ENCODE measurements at regions not wholly inside any gene's neighbourhood (a gene's known extent, or its start where the extent isn't known, plus 50 kb on each side); places are given as distances from the start of the nearest gene placed in this dataset.
"Not testable (repeated sequence)": the region's sequence is repeated elsewhere in the genome, so short reads cannot be mapped to it uniquely, and the experiment has no call there.

DNA sequence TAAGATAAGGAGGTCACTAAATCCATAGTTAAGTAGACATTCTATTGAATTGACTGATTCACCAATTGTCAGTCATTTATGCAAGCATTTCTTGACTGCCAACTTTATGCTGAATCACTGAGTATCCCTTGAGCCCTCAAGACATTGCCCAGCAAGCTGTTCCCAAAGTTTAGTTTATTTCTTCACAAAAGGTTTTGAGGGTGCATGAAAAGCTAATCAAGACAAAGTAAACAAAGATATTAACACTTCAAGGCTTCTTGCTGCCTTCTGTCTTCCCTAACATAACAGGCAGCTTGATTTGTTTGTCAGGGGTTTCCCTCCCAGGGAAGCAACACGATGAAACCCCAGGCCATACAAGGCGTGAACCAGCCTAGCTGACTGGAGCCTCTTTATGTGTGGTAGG, 374.4 kb downstream of the SPRY2 start:
- peak; percentile 0 for DNase-seq

- no peak for DNase-seq
These were observed 374.9 kb downstream of the SPRY2 start for GRCh38 chr13:79966059-79966458.

GRCh38 chr13:79946556-79946955, 394.4 kb downstream of the SPRY2 start:
- DNase-seq, result no peak

DNA sequence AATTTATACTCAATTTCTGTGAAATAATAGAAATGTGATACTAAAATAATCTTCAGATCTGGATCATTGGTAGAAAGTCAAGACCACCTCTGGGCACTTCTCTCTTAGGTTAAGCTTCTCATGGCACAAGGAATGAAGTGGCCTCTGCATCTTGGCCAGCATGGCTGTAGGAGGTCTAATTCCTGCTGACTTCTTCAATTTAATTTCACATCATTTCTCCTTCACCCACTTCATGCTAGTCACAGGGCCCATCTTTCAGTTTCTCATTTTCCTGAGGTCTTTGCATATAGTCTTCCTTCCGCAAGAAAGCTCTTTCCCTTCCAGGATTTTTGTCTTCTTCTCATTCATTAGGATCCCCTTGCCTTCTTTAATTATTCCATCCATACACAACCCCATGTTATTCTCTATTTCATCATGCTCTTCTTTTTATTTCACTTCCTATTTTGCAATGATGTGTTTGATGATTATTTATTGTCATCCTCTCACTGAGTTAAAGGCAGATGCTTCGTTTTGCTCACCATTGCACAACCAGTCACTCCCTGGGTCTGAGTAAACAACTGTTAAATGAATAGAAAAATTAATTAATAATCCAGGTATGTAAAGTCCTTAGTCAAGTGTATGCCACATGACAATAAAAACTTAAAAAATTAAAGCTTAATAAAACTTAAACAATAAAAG, 397.4 kb downstream of the SPRY2 start:
- no peak for DNase-seq

- no peak for DNase-seq
These were observed 399.2 kb downstream of the SPRY2 start for GRCh38 chr13:79941752-79942151.

GRCh38 chr13:79939689-79940088, 401.2 kb downstream of the SPRY2 start:
- DNase-seq, result no peak

DNA sequence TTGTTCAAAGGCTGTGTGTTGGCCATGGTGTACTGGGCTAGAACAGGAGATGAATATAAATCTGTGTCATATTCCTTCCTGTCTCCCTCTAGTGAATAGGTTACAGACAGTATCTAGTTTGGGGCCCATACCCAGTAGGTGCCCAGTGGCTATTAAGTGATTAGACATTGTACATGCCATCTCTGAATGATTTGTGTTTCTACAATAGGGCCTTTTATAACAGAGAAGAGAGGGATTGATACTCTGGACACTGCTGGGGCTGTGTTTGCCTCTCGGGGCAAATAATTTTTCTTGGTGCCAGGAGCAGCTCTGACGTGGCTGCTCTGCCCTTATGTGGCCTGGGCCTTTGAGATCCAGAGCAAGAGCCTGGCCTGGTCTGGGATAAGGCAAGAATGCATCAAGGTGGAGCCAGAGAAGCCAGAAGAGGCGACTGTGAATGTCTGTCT, 403.1 kb downstream of the SPRY2 start:
- no peak for DNase-seq

DNA sequence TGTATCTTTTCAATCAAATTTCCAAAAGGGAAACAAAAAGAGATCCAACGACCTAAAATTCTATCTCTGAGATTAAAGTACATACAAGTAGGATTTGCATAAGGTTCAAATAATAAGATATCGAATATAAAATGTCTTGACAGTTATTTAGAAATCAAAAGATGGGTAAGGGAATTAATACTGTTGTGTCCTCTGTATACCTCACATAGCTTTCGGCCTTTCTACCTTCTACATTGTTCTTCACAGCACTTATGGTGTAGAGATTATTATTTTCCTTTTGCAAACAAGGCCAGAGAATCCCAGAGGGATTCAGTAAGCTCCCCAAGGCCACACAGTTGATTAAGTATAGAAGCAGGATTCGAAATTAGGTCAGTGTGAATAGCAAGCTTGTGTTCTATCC, 403.6 kb downstream of the SPRY2 start:
- DNase-seq, result no peak

- DNase-seq, result no peak
These were observed 404.4 kb downstream of the SPRY2 start for GRCh38 chr13:79936368-79937136.

GRCh38 chr13:79935121-79935520, 405.8 kb downstream of the SPRY2 start:
- DNase-seq, result no peak

- no peak for DNase-seq
These were observed 407.5 kb downstream of the SPRY2 start for GRCh38 chr13:79933389-79933788.

GRCh38 chr13:79932556-79932955, 408.4 kb downstream of the SPRY2 start:
- DNase-seq, result no peak

DNA sequence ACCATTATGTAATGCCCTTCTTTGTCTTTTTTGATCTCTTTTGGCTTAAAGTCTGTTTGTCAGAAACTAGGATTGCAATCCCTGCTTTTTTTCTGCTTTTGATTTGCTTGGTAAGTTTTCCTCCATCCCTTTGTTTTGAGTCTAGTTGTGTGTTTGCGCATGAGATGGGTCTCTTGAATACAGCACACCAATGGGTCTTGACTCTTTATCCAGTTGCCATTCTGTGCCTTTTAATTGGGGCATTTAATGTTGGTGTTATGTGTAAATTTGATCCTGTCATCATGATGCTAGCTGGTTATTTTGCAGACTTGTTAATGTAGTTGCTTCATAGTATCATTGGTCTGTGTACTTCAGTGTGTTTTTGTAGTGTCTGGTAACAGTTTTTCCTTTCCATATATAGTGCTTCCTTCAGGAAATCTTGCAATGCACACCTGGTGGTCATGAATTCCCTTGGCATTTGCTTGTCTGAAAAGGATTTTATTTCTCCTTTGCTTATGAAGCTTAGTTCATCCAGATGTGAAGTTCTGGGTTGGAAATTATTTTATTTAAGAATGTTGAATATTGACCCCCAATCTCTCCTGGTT, 416.9 kb downstream of the SPRY2 start:
- not testable (repeated sequence) for DNase-seq

DNA sequence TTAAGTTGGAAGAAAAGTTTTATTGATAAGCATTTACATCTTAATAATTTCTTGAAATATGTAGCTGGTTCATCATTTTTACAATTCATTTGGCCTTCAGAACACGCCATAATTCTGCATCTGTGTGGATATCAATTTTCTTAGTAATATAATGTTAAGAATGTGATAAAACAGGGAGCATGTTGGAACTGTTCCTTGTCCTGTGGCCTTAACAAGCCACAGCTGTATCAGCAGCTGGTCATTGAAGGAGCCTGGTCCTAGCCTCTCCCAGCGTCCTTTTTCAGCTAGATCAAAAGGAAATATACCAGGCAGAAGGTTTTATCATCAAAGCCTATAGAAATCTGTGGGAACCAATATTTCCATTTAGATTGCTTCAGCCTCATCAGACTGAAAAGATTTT, 421.8 kb downstream of the SPRY2 start:
- no peak for DNase-seq

- no peak for DNase-seq
These were observed 422.3 kb downstream of the SPRY2 start for GRCh38 chr13:79918620-79919019.

DNA sequence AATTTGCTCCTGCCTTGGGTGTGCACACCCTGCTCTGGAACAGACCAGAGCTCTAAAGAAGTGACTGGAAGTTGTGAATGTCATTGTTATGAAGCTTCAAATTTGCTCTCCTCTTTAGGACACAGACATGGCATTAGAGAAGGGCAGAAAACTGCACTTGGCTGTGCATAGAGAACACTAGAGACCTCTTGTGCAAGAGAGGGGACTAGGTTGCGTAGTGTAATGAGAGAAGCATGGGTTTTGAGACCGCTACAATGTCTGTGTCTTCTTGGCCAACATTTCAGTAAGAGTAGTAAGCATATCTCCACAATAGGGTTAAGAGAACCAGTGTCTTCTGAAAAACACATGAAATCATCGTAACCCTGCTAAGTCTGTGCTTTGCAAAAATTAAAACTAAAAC, 423.3 kb downstream of the SPRY2 start:
- DNase-seq, result no peak

GRCh38 chr13:79915114-79915811, 425.7 kb downstream of the SPRY2 start:
- DNase-seq, result no peak

DNA sequence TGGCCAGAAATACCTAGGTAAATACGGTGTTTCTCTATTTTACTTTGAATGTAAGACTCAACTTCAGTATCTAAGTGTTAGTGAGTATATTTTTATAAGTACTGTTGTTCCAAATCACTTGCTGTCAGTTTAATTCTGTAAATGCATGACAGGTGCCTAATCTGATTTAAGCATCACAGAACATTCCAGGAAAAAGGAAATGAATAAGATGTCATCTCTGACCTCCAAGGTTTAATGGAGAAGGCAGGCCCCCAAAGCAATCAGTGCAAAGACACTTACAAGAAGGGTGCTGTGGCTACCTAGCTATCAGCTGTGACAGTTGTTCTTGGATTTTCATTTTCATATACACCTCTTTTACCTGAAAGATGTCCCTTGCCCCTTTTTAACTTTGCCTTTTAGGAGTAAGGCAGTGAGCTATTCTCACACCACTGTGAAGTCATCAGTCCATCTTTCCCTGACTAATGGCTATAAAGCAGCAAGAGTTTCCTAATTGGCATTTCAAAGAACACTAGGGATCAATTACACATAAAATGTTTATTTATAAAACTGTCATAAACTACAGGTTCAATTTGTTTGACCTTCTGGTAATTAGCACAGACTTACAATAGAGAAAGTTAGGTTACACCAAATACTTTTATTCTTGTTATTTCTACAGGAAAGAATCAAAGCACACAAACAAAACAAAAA, 427.6 kb downstream of the SPRY2 start:
- DNase-seq, result no peak

- no peak for DNase-seq
These were observed 428.5 kb downstream of the SPRY2 start for GRCh38 chr13:79912403-79912802.

GRCh38 chr13:79910875-79911540, 429.9 kb downstream of the SPRY2 start:
- no peak for DNase-seq

DNA sequence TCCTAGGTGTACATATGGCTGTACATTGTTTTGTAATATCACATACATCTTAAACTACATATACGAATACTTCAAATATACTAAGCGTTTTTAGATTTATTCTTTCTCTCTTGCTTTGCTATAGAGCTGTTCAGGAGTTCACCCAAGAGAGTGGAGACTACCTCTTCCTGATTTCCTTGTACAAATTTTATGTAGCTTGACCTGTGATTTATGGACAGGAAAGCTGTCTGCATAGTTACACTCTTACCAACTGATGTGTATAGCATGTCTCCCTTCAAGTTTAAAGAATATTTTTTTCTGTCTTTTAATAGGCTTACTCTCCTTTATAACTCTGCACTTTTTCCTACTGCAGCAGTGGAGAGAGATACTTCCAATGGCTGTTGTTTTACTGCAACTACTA, 428.7 kb downstream of the NDFIP2 start:
- no peak for DNase-seq

GRCh38 chr13:79908381-79908780, 427.4 kb downstream of the NDFIP2 start:
- no peak for DNase-seq
